ENCODE measurements at regions not wholly inside any gene's neighbourhood (a gene's known extent, or its start where the extent isn't known, plus 50 kb on each side); places are given as distances from the start of the nearest gene placed in this dataset.

DNA sequence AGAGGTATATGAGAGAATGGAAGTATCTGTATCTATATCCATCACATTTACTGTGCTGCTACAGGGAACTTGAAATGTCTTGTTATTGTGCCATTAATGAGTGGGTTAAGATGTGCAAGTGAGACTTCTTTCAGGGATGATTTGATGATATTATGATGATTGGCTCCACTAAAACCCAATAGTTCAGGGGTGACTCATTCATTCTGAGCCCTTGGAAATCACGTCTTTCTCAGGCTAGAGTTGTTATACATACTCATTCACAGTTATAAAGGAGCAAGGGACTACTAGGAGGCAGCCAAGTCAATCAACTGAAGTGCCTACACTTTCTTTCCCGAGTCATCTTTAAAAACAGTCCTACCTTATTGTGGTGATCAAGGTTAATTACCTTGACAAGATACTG lies 1109.8 kb upstream of the B3GALT2 start:
- no peak for ATAC-seq
- Histone ChIP-seq H3K27ac (no peak overlapping the region), H3K4me2 (no peak overlapping the region), H3K9me3 (no peaks in the 10 kb centered on the region), H3K4me3 (no peak overlapping the region), H3K4me1 (no peaks in the 10 kb centered on the region)
- POLR2A ChIA-PET = no interaction called here
- CTCF ChIA-PET = interaction anchor here (0.6 kb wide), 1 partner anchor 979 kb away, joined by 3 read pairs; no protein-coding TSS in a partner anchor
- no peak for FAIRE-seq
- WGBS (ENCODE audit: missing lambda C conversion rate) = 3% methylated on average over 2 of the region's 2 CpGs
- no peak for DNase-seq (ENCODE audit: low read depth in 1 of 2, low spot score in 1 of 2)
- no peak for TF ChIP-seq MAX (IDR thresholded peaks at IDR 0.05)
- no peak for TF ChIP-seq ZNF302 (CRISPR knock-in tag; IDR thresholded peaks at IDR 0.05)
- no peak for TF ChIP-seq SREBF2 (IDR thresholded peaks at IDR 0.05)
- no peak for TF ChIP-seq EHF (CRISPR knock-in tag; IDR thresholded peaks at IDR 0.05)
- TF ChIP-seq MAZ (IDR thresholded peaks at IDR 0.05; ENCODE audit: borderline replicate concordance, low read depth, low read length) = no peak

GRCh38 chr1:194295685-194296084 lies 1109.3 kb upstream of the B3GALT2 start:
- CTCF ChIA-PET = interaction anchor here (0.6 kb wide), 1 partner anchor 980 kb away, joined by 3 read pairs; no protein-coding TSS in a partner anchor
- FAIRE-seq = no peak
- peak; percentile 55 for TF ChIP-seq CTCF (IDR thresholded peaks at IDR 0.05)
- TF ChIP-seq RNF2 (IDR thresholded peaks at IDR 0.05; ENCODE audit: borderline replicate concordance, low read depth) = no peak
- no peak for TF ChIP-seq JUN (IDR thresholded peaks at IDR 0.05)
- TF ChIP-seq RAD21 (conservative IDR thresholded peaks at IDR 0.05 in 1 of 2, IDR thresholded peaks at IDR 0.05 in 1 of 2) = peak; percentile 70 to 75; a peak in 4 of 5 replicates
- no peak for TF ChIP-seq CHD2 (IDR thresholded peaks at IDR 0.05; ENCODE audit: low read length, partially characterized antibody)
- peak; percentile 56; the same call in 2 of the 3 replicates for TF ChIP-seq SMC3 (IDR thresholded peaks at IDR 0.05)
- no peak overlapping the region for H3K4me3 ChIP-seq
- POLR2A ChIA-PET = no interaction called here
- no peak overlapping the region for H3K27ac ChIP-seq
- H3K4me2 ChIP-seq = no peak overlapping the region
- WGBS (ENCODE audit: missing lambda C conversion rate) = 10% methylated on average over 1 of the region's 1 CpG
- ATAC-seq = peak; percentile 88 to 93; a peak in 5 of 6 replicates
- peak; percentile 13 to 59 for DNase-seq (ENCODE audit: low read depth in 1 of 2, low spot score in 1 of 2)
- H3K9me3 ChIP-seq = no peaks in the 10 kb centered on the region
- no peaks in the 10 kb centered on the region for H3K4me1 ChIP-seq

DNA sequence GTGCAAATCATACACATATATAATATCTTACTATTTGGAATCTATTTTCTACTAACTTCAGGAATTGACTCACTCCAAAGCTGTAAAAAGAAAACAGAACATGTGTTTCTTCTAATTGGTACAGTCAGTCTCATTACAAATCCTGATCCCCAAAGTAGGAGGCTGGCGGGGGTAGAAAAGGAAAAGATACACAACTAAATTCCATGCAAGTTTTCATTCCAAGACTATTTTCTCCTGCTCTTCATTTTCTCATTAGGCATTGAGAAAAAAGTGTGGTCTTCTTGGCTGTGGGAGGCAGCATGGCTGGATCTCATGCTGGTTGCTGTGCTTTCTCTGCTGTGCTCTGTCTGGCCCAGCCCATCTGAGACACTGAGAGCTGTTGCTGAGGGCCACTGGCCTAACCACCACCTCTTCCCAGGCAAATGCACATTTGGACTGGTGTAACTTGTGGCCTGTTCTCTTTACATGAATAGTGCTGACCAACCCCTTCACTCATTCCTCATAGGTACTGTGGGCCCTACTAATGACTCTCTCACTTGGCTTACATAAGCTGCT lies 1107.5 kb upstream of the B3GALT2 start:
- ChIA-PET CTCF (interaction anchor here (1.0 kb wide), 1 partner anchor 161 kb away, joined by 4 read pairs; no protein-coding TSS in a partner anchor), POLR2A (no interaction called here)
- H3K9me3 ChIP-seq = no peaks in the 10 kb centered on the region
- DNase-seq (ENCODE audit: low read depth in 1 of 2, low spot score in 1 of 2) (no peak), ATAC-seq (no peak), FAIRE-seq (no peak)
- H3K4me2 ChIP-seq = no peak overlapping the region
- 86% methylated on average over 1 of the region's 1 CpG for WGBS (ENCODE audit: missing lambda C conversion rate)
- H3K27ac ChIP-seq = no peak overlapping the region
- TF ChIP-seq FOXS1 (CRISPR knock-in tag; IDR thresholded peaks at IDR 0.05) (no peak), SMC3 (IDR thresholded peaks at IDR 0.05) (no peak), MAFK (IDR thresholded peaks at IDR 0.05; ENCODE audit: partially characterized antibody) (no peak), RCOR1 (IDR thresholded peaks at IDR 0.05; ENCODE audit: low read depth, low read length) (no peak), CHD4 (IDR thresholded peaks at IDR 0.05; ENCODE audit: borderline replicate concordance) (no peak), MAZ (IDR thresholded peaks at IDR 0.05; ENCODE audit: borderline replicate concordance, low read depth, low read length) (no peak), EHF (CRISPR knock-in tag; IDR thresholded peaks at IDR 0.05) (no peak), ESRRA (IDR thresholded peaks at IDR 0.05; ENCODE audit: borderline replicate concordance, low read length) (no peak), HOXA7 (CRISPR knock-in tag; IDR thresholded peaks at IDR 0.05) (no peak), JUN (IDR thresholded peaks at IDR 0.05) (no peak), HOXB5 (CRISPR knock-in tag; IDR thresholded peaks at IDR 0.05) (no peak), POLR2AphosphoS2 (conservative IDR thresholded peaks at IDR 0.05; ENCODE audit: low read length) (no peak), ZNF302 (CRISPR knock-in tag; IDR thresholded peaks at IDR 0.05) (no peak), BCL3 (IDR thresholded peaks at IDR 0.05) (no peak), POLR2A (IDR thresholded peaks at IDR 0.05; ENCODE audit: low read length) (no peak), JUNB (IDR thresholded peaks at IDR 0.05) (no peak), USF2 (IDR thresholded peaks at IDR 0.05) (no peak)
- TF ChIP-seq, protein P1, sequence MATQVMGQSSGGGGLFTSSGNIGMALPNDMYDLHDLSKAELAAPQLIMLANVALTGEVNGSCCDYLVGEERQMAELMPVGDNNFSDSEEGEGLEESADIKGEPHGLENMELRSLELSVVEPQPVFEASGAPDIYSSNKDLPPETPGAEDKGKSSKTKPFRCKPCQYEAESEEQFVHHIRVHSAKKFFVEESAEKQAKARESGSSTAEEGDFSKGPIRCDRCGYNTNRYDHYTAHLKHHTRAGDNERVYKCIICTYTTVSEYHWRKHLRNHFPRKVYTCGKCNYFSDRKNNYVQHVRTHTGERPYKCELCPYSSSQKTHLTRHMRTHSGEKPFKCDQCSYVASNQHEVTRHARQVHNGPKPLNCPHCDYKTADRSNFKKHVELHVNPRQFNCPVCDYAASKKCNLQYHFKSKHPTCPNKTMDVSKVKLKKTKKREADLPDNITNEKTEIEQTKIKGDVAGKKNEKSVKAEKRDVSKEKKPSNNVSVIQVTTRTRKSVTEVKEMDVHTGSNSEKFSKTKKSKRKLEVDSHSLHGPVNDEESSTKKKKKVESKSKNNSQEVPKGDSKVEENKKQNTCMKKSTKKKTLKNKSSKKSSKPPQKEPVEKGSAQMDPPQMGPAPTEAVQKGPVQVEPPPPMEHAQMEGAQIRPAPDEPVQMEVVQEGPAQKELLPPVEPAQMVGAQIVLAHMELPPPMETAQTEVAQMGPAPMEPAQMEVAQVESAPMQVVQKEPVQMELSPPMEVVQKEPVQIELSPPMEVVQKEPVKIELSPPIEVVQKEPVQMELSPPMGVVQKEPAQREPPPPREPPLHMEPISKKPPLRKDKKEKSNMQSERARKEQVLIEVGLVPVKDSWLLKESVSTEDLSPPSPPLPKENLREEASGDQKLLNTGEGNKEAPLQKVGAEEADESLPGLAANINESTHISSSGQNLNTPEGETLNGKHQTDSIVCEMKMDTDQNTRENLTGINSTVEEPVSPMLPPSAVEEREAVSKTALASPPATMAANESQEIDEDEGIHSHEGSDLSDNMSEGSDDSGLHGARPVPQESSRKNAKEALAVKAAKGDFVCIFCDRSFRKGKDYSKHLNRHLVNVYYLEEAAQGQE (IDR thresholded peaks at IDR 0.05) = no peak
- TF ChIP-seq, protein P2, sequence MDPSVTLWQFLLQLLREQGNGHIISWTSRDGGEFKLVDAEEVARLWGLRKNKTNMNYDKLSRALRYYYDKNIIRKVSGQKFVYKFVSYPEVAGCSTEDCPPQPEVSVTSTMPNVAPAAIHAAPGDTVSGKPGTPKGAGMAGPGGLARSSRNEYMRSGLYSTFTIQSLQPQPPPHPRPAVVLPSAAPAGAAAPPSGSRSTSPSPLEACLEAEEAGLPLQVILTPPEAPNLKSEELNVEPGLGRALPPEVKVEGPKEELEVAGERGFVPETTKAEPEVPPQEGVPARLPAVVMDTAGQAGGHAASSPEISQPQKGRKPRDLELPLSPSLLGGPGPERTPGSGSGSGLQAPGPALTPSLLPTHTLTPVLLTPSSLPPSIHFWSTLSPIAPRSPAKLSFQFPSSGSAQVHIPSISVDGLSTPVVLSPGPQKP (IDR thresholded peaks at IDR 0.05; ENCODE audit: low read depth, low read length) = no peak
- H3K4me3 ChIP-seq = no peak overlapping the region
- no peaks in the 10 kb centered on the region for H3K4me1 ChIP-seq

Data from A549 (cell line).